Kidney (tissue), 13 donors: ENCODE measurements at regions not wholly inside any gene's neighbourhood (a gene's known extent, or its start where the extent isn't known, plus 50 kb on each side); places are given as distances from the start of the nearest gene placed in this dataset.

Experiments
- DNase-seq, 5 donors: peaks; one replicate each; pipeline ENCODE4 v3.0.0-alpha.2; 2013 to 2020
- FAIRE-seq: peaks from 2 replicates; lab custom pipeline; 2012; peaks lifted over from hg19 to GRCh38; lab: Jason Lieb, UNC
- H3K27ac ChIP-seq, 2 donors: one replicate each; pipeline ENCODE4 v1.7.0; 2013; ENCODE audit warnings: low read depth in 2 of 2, low read length in 2 of 2, inconsistent platforms in 1 of 2
- H3K27me3 ChIP-seq: one replicate; pipeline ENCODE4 v1.7.1; 2013; ENCODE audit warnings: low read length, inconsistent platforms; ENCODE audit not compliant: control insufficient read depth, insufficient read depth
- H3K36me3 ChIP-seq, 3 donors: one replicate each; pipeline versions ENCODE4 v1.7.0 to v1.7.1; 2013; ENCODE audit warnings: low read length in 3 of 3, control low read depth in 1 of 3, inconsistent platforms in 1 of 3; ENCODE audit not compliant: insufficient read depth in 3 of 3, control insufficient read depth in 2 of 3
- H3K4me1 ChIP-seq, 3 donors: one replicate each; pipeline versions ENCODE4 v1.7.0 to v1.7.1; 2013; ENCODE audit warnings: low read length in 3 of 3, inconsistent platforms in 1 of 3, low read depth in 1 of 3; ENCODE audit not compliant: control insufficient read depth in 2 of 3, insufficient read depth in 2 of 3
- H3K4me3 ChIP-seq, 3 donors: one replicate each; pipeline versions ENCODE4 v1.7.0 to v1.8.1; 2013; ENCODE audit warnings: low read length in 3 of 3, control low read depth in 1 of 3, inconsistent platforms in 1 of 3
- H3K9ac ChIP-seq, 3 donors: one replicate each; pipeline versions ENCODE4 v1.7.0 to v1.7.1; 2013; ENCODE audit warnings: low read length in 3 of 3, control low read depth in 1 of 3, inconsistent platforms in 1 of 3
- H3K9me3 ChIP-seq, 3 donors: one replicate each; pipeline versions ENCODE4 v1.7.0 to v1.7.1; 2013; ENCODE audit warnings: low read length in 3 of 3, control low read depth in 1 of 3, inconsistent platforms in 1 of 3; ENCODE audit not compliant: control insufficient read depth in 2 of 3, insufficient read depth in 1 of 3
- intact Hi-C: fragments of 100-400 bp; cut with DNase I; formaldehyde crosslinking; loops from one replicate; pipeline ENCODE4 v1.11.1; 2022
- TF ChIP-seq, protein P1 (sequence below): IDR thresholded peaks from 3 replicates; pipeline ENCODE4 v1.5.1; 2012; ENCODE audit warnings: mild to moderate bottlenecking, moderate library complexity, borderline replicate concordance; ENCODE audit not compliant: insufficient read depth; ENCODE audit errors: extremely low read depth
- donor health status: control.
- donor health status: control.
- donor health status: control.
- donor health status: control.
- donor health status: control.
- donor health status: DM: yes; HTN: yes; CAD: no.
- donor health status: Normal renal cell carcinoma (clear cell type).

DNA sequence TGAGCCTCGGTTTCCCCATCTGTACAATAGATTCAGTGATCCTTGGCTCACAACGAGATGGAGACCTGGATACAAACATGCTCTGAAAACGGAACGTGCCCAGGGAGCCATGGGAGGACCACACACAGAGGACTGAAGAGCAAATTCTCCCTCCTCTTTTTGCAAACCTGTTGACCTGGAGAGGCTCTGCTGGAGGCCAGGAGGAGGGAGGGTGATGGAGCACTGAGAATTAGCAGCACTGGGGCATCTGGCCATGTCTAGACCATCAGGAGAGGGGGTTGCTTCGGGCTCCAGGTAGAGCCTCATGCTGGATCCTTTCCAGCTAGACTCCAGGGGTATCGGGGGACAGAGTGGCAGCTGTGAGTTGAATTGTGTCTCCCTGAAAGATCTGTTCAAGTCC, 97.4 kb upstream of the GPR26 start:
- no peak for FAIRE-seq
- no peaks in the 10 kb centered on the region for H3K4me1 ChIP-seq
- no peak for DNase-seq
- H3K9me3 ChIP-seq = no peaks in the 10 kb centered on the region
- no peak overlapping the region for H3K9ac ChIP-seq
- intact Hi-C loops = no loop called here
- no peaks in the 10 kb centered on the region for H3K27me3 ChIP-seq
- TF ChIP-seq, protein P1, sequence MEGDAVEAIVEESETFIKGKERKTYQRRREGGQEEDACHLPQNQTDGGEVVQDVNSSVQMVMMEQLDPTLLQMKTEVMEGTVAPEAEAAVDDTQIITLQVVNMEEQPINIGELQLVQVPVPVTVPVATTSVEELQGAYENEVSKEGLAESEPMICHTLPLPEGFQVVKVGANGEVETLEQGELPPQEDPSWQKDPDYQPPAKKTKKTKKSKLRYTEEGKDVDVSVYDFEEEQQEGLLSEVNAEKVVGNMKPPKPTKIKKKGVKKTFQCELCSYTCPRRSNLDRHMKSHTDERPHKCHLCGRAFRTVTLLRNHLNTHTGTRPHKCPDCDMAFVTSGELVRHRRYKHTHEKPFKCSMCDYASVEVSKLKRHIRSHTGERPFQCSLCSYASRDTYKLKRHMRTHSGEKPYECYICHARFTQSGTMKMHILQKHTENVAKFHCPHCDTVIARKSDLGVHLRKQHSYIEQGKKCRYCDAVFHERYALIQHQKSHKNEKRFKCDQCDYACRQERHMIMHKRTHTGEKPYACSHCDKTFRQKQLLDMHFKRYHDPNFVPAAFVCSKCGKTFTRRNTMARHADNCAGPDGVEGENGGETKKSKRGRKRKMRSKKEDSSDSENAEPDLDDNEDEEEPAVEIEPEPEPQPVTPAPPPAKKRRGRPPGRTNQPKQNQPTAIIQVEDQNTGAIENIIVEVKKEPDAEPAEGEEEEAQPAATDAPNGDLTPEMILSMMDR = no peak
- no peaks in the 10 kb centered on the region for H3K36me3 ChIP-seq
- no peak overlapping the region for H3K4me3 ChIP-seq
- H3K27ac ChIP-seq = no peak overlapping the region

DNA sequence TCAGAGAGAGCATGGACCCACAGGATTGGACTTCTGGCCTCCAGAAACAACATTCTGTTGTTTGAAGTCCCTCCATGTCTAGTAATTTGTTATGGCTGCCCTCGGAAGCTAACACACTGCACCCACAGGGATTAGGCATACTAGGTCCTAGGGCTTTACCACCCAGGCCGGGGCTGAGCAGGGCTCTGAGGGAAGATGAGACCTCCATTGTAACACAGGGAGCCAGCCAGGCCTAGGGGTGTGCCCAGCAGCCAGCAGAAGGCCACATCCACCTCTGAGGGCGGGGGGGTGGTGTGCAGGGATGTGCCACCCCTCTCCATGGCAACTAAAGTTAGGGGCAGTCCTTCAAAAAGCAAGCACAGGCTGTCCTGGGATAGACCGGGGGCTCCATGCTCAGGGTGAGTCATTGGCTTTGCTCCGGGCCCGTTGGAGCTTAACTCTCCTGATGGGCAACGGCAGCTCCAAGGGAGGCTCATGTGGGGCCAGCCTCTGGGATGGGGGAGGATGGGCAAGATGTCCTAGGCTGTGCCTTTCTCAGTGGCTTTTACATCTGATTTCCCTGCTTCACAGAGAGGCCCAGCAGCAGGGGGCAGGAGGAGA, 96.6 kb upstream of the GPR26 start:
- H3K9ac ChIP-seq = no peak overlapping the region
- no peak for FAIRE-seq
- no peak overlapping the region for H3K4me3 ChIP-seq
- no peaks in the 10 kb centered on the region for H3K4me1 ChIP-seq
- TF ChIP-seq, protein P1 = no peak
- intact Hi-C loops = no loop called here
- no peaks in the 10 kb centered on the region for H3K27me3 ChIP-seq
- no peak overlapping the region for H3K27ac ChIP-seq
- no peaks in the 10 kb centered on the region for H3K36me3 ChIP-seq
- no peaks in the 10 kb centered on the region for H3K9me3 ChIP-seq
- no peak for DNase-seq

DNA sequence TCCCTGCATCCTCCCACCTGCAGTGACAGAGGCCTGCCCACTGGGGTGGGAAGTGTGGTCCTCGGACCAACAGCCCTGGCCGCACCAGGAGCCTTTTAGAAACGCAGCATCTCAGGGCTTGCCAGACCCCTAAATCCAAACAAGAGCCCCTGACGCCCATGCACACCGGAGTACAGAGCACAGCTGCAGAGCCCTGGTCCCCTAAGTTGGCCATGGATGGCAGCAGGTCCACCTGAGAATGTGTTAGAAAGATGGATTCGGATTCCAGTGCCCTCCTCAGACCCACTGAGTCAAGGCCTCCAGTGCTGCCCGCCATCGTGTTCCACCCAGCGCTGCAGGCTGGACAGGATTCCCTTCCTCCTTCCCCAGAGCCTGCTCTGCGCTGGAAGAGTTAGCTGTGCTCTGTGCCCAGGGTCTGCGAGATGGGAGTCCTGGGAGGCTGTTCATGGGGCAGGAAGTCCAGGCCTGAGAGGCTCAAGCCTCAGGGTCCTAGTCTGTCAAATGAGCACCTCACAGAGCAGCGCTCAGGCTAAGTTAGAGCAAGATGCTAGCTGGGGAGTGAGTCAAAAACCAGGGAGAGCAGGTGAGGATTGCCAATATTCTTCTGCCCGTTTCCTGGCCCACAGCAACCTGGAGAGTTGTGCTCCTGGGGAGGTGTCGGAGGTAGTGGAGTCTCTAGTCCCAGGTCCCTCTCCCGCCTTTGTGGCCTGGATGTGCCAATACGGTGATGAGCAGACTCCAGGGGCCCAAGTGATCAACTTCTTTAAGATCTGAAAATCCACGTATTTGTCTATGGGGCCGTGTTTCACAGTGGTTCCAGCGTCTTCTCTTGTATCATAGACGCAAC, 95.9 kb upstream of the GPR26 start:
- no peak overlapping the region for H3K9ac ChIP-seq
- no peak overlapping the region for H3K4me3 ChIP-seq
- H3K9me3 ChIP-seq = no peaks in the 10 kb centered on the region
- no peaks in the 10 kb centered on the region for H3K4me1 ChIP-seq
- TF ChIP-seq, protein P1 = no peak
- H3K27ac ChIP-seq = no peak overlapping the region
- no peaks in the 10 kb centered on the region for H3K27me3 ChIP-seq
- intact Hi-C loops = no loop called here
- FAIRE-seq (no peak), DNase-seq (peak in 1 of 5 donors; percentile 25)
- H3K36me3 ChIP-seq = no peaks in the 10 kb centered on the region
